ENCODE measurements at regions not wholly inside any gene's neighbourhood (a gene's known extent, or its start where the extent isn't known, plus 50 kb on each side); places are given as distances from the start of the nearest gene placed in this dataset.

DNA sequence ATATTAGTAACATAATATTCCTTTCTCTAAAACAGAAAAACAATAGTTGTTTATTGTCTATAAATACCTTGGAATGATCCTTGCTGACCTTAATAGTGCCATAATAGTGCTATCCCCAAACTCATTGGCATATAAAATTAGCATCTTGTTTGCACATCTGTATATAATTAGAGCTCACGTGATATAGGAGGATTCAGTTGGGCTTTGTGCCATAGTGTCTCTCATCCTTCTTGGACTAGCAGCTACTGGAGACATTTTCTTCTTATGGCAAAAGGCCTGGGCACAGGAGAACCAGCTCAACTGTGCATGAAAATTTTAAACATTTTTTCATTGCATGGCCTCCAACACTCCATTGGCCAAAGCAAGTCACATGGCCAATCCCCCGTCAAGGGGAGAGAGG is 342.5 kb downstream of the SPATA31D1 start:
- TF ChIP-seq EHMT2 (IDR thresholded peaks at IDR 0.05; ENCODE audit: low read depth) (no peak), RCOR1 (IDR thresholded peaks at IDR 0.05; ENCODE audit: low read depth, low read length) (no peak), RAD21 (conservative IDR thresholded peaks at IDR 0.05 in 1 of 2, IDR thresholded peaks at IDR 0.05 in 1 of 2) (no peak), POLR2A (IDR thresholded peaks at IDR 0.05; ENCODE audit: low read length) (no peak), MAZ (IDR thresholded peaks at IDR 0.05; ENCODE audit: borderline replicate concordance, low read depth, low read length) (no peak), GATA3 (IDR thresholded peaks at IDR 0.05; ENCODE audit: borderline replicate concordance) (no peak), ESRRA (IDR thresholded peaks at IDR 0.05; ENCODE audit: borderline replicate concordance, low read length) (no peak), PHF8 (IDR thresholded peaks at IDR 0.05; ENCODE audit: borderline replicate concordance, low read depth) (no peak), CHD2 (IDR thresholded peaks at IDR 0.05; ENCODE audit: low read length, partially characterized antibody) (no peak), CEBPB (IDR thresholded peaks at IDR 0.05) (no peak), MAFK (IDR thresholded peaks at IDR 0.05; ENCODE audit: partially characterized antibody) (no peak)
- TF ChIP-seq, protein P1, sequence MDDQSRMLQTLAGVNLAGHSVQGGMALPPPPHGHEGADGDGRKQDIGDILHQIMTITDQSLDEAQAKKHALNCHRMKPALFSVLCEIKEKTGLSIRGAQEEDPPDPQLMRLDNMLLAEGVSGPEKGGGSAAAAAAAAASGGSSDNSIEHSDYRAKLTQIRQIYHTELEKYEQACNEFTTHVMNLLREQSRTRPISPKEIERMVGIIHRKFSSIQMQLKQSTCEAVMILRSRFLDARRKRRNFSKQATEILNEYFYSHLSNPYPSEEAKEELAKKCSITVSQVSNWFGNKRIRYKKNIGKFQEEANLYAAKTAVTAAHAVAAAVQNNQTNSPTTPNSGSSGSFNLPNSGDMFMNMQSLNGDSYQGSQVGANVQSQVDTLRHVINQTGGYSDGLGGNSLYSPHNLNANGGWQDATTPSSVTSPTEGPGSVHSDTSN (IDR thresholded peaks at IDR 0.05) = no peak
- TF ChIP-seq, protein P2, sequence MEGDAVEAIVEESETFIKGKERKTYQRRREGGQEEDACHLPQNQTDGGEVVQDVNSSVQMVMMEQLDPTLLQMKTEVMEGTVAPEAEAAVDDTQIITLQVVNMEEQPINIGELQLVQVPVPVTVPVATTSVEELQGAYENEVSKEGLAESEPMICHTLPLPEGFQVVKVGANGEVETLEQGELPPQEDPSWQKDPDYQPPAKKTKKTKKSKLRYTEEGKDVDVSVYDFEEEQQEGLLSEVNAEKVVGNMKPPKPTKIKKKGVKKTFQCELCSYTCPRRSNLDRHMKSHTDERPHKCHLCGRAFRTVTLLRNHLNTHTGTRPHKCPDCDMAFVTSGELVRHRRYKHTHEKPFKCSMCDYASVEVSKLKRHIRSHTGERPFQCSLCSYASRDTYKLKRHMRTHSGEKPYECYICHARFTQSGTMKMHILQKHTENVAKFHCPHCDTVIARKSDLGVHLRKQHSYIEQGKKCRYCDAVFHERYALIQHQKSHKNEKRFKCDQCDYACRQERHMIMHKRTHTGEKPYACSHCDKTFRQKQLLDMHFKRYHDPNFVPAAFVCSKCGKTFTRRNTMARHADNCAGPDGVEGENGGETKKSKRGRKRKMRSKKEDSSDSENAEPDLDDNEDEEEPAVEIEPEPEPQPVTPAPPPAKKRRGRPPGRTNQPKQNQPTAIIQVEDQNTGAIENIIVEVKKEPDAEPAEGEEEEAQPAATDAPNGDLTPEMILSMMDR (IDR thresholded peaks at IDR 0.05) = no peak

Measured in A549 (cell line).